IMR-90 (cell line): ENCODE measurements at regions not wholly inside any gene's neighbourhood (a gene's known extent, or its start where the extent isn't known, plus 50 kb on each side); places are given as distances from the start of the nearest gene placed in this dataset.

ENCODE experiments used
- ATAC-seq: fragments of 200-7000 bp; cut with Tn5 transposase; 2 replicates; pipeline ENCODE4 v1.9.1; 2020; ENCODE audit warnings: low read depth, mild to moderate bottlenecking, moderate library complexity
- BruUV-seq: library from RNA; stranded (reverse); fragments of 400-500 nt; replicated peaks from 2 replicates; lab custom pipeline; 2021; lab: Mats Ljungman, UMichigan
- CTCF ChIA-PET: fragments of 300-600 bp; formaldehyde crosslinking; extraction: SDS; loops from one replicate; lab custom pipeline; 2021; ENCODE audit warnings: antibody characterized with exemption; lab: Yijun Ruan, JAX
- POLR2A ChIA-PET: fragments of 300-600 bp; sonication (Branson Sonifier 250); formaldehyde crosslinking; loops from one replicate; lab custom pipeline; 2022; ENCODE audit warnings: antibody characterized with exemption; ENCODE audit not compliant: unreplicated experiment; lab: Charles Lee
- DNase-seq: peaks from one replicate; pipeline ENCODE4 v3.0.0; 2013
- H2AFZ ChIP-seq: replicated peaks from 2 replicates; pipeline ENCODE3; 2013; ENCODE audit warnings: low read length, mild to moderate bottlenecking; ENCODE audit not compliant: poor library complexity
- H2AK5ac ChIP-seq: 2 replicates; pipeline ENCODE4 v1.6.1; 2013; ENCODE audit warnings: low read depth, low read length, inconsistent platforms
- H2AK9ac ChIP-seq: replicated peaks from 2 replicates; pipeline ENCODE3; 2013; ENCODE audit warnings: mild to moderate bottlenecking, low read depth, low read length, moderate library complexity; ENCODE audit not compliant: poor library complexity
- H2BK120ac ChIP-seq: 2 replicates; pipeline ENCODE4 v1.6.1; 2013; ENCODE audit warnings: low read depth, low read length, inconsistent platforms
- H2BK15ac ChIP-seq: 3 replicates; pipeline ENCODE4 v1.6.1; 2013; ENCODE audit warnings: low read depth, low read length, inconsistent platforms
- H2BK20ac ChIP-seq: 2 replicates; pipeline ENCODE4 v1.6.1; 2013; ENCODE audit warnings: low read depth, mild to moderate bottlenecking, inconsistent platforms, low read length, moderate library complexity
- H2BK5ac ChIP-seq: 2 replicates; pipeline ENCODE4 v1.6.1; 2013; ENCODE audit warnings: mild to moderate bottlenecking, low read depth, low read length, inconsistent platforms; ENCODE audit not compliant: poor library complexity, severe bottlenecking
- H3K14ac ChIP-seq: replicated peaks from 2 replicates; pipeline ENCODE4 v1.6.1; 2013; ENCODE audit warnings: low read depth, low read length, inconsistent platforms
- H3K18ac ChIP-seq: 2 replicates; pipeline ENCODE4 v1.6.1; 2013; ENCODE audit warnings: low read depth, low read length, control low read depth
- H3K23ac ChIP-seq: 2 replicates; pipeline ENCODE4 v1.6.1; 2013; ENCODE audit warnings: low read depth, low read length, inconsistent platforms
- H3K27ac ChIP-seq: 2 replicates; pipeline ENCODE4 v1.5.1; 2013; ENCODE audit warnings: mild to moderate bottlenecking, control low read depth, low read length; ENCODE audit not compliant: insufficient read depth
- H3K27me3 ChIP-seq: 2 replicates; pipeline ENCODE4 v1.6.1; 2013; ENCODE audit warnings: low read length; ENCODE audit not compliant: control insufficient read depth, insufficient read depth
- H3K36me3 ChIP-seq: 2 replicates; pipeline ENCODE4 v1.6.1; 2013; ENCODE audit warnings: low read length, mixed read lengths; ENCODE audit not compliant: control insufficient read depth, insufficient read depth
- H3K4ac ChIP-seq: 2 replicates; pipeline ENCODE4 v1.6.1; 2013; ENCODE audit warnings: low read depth, low read length, inconsistent platforms
- H3K4me1 ChIP-seq: 2 replicates; pipeline ENCODE4 v1.6.1; 2013; ENCODE audit warnings: low read length, mixed read lengths; ENCODE audit not compliant: control insufficient read depth, insufficient read depth
- H3K4me2 ChIP-seq: 2 replicates; pipeline ENCODE4 v1.6.1; 2013; ENCODE audit warnings: low read depth, mild to moderate bottlenecking, control low read depth, low read length, moderate library complexity
- H3K4me3 ChIP-seq: 2 replicates; pipeline ENCODE4 v1.5.1; 2013; ENCODE audit warnings: low read depth, mild to moderate bottlenecking, control low read depth, low read length, moderate library complexity; ENCODE audit not compliant: insufficient read depth
- H3K56ac ChIP-seq: 2 replicates; pipeline ENCODE4 v1.6.1; 2013; ENCODE audit warnings: low read length, inconsistent platforms; ENCODE audit not compliant: insufficient read depth; ENCODE audit errors: extremely low read depth
- H3K79me1 ChIP-seq, 2 experiments: 2 replicates each; pipeline ENCODE4 v1.6.1; 2013; ENCODE audit warnings: low read length in 2 of 2, inconsistent platforms in 1 of 2, low read depth in 1 of 2
- H3K9ac ChIP-seq: 2 replicates; pipeline ENCODE4 v1.6.1; 2013; ENCODE audit warnings: low read depth, low read length, control low read depth
- H3K9me1 ChIP-seq: 2 replicates; pipeline ENCODE4 v1.6.1; 2013; ENCODE audit warnings: low read length, inconsistent platforms; ENCODE audit not compliant: insufficient read depth
- H3K9me3 ChIP-seq: 2 replicates; pipeline ENCODE4 v1.6.1; 2013; ENCODE audit warnings: low read length; ENCODE audit not compliant: control insufficient read depth, insufficient read depth
- H4K20me1 ChIP-seq: 2 replicates; pipeline ENCODE4 v1.6.1; 2013; ENCODE audit warnings: low read length, inconsistent platforms; ENCODE audit not compliant: insufficient read depth
- H4K5ac ChIP-seq: 2 replicates; pipeline ENCODE4 v1.6.1; 2013; ENCODE audit warnings: mild to moderate bottlenecking, low read depth, low read length, control low read depth
- H4K8ac ChIP-seq, 2 experiments: 2 replicates each; pipeline ENCODE4 v1.6.1; 2013; ENCODE audit warnings: low read depth in 2 of 2, low read length in 2 of 2, control low read depth in 1 of 2, inconsistent platforms in 1 of 2
- H4K91ac ChIP-seq: 2 replicates; pipeline ENCODE4 v1.6.1; 2013; ENCODE audit warnings: low read depth, low read length, inconsistent platforms; ENCODE audit not compliant: insufficient read depth
- BHLHE40 ChIP-seq: fragments of 150-350 bp; IDR thresholded peaks from 2 replicates; pipeline ENCODE4 v1.6.1; 2016; ENCODE audit warnings: mild to moderate bottlenecking, low read depth, low read length
- CEBPB ChIP-seq: IDR thresholded peaks from 2 replicates; pipeline ENCODE4 v1.6.1; 2012; ENCODE audit warnings: low read depth, low read length, improper control_type of control experiment
- CHD1 ChIP-seq: IDR thresholded peaks from 2 replicates; pipeline ENCODE4 v1.6.1; 2012; ENCODE audit warnings: low read depth, low read length, improper control_type of control experiment
- CTCF ChIP-seq: conservative IDR thresholded peaks from 2 replicates; pipeline ENCODE4 v1.5.1; 2012; ENCODE audit warnings: mild to moderate bottlenecking, low read depth, low read length, improper control_type of control experiment
- ELK1 ChIP-seq: fragments of 150-350 bp; IDR thresholded peaks from 2 replicates; pipeline ENCODE4 v1.6.1; 2016; ENCODE audit warnings: low read depth, mild to moderate bottlenecking, low read length, moderate library complexity, borderline replicate concordance
- FOS ChIP-seq: fragments of 150-350 bp; IDR thresholded peaks from 2 replicates; pipeline ENCODE4 v1.6.1; 2016; ENCODE audit warnings: low read depth, low read length
- MAFK ChIP-seq: IDR thresholded peaks from 2 replicates; pipeline ENCODE4 v1.6.1; 2012; ENCODE audit warnings: low read depth, low read length, improper control_type of control experiment
- MAZ ChIP-seq: IDR thresholded peaks from 2 replicates; pipeline ENCODE4 v1.6.1; 2012; ENCODE audit warnings: low read depth, mild to moderate bottlenecking, low read length, improper control_type of control experiment, moderate library complexity, borderline replicate concordance
- MXI1 ChIP-seq: IDR thresholded peaks from 2 replicates; pipeline ENCODE4 v1.6.1; 2012; ENCODE audit warnings: low read depth, mild to moderate bottlenecking, low read length, moderate library complexity, borderline replicate concordance
- NFE2L2 ChIP-seq: fragments of 150-350 bp; IDR thresholded peaks from 2 replicates; pipeline ENCODE4 v1.6.1; 2016; ENCODE audit warnings: low read depth, mild to moderate bottlenecking, low read length
- POLR2A ChIP-seq: IDR thresholded peaks from 2 replicates; pipeline ENCODE4 v1.6.1; 2012; ENCODE audit warnings: mild to moderate bottlenecking, low read depth, low read length
- RAD21 ChIP-seq: IDR thresholded peaks from 2 replicates; pipeline ENCODE4 v1.6.1; 2012; ENCODE audit warnings: low read length, improper control_type of control experiment
- RCOR1 ChIP-seq: IDR thresholded peaks from 2 replicates; pipeline ENCODE4 v1.6.1; 2012; ENCODE audit warnings: mild to moderate bottlenecking, low read length, improper control_type of control experiment; ENCODE audit not compliant: insufficient replicate concordance
- RFX5 ChIP-seq: IDR thresholded peaks from 2 replicates; pipeline ENCODE4 v1.8.0; 2012; ENCODE audit warnings: low read depth, mild to moderate bottlenecking, low read length, moderate library complexity
- SMC3 ChIP-seq: fragments of 150-350 bp; IDR thresholded peaks from 2 replicates; pipeline ENCODE4 v1.6.1; 2016; ENCODE audit warnings: low read depth, mild to moderate bottlenecking, antibody characterized with exemption, low read length, moderate library complexity
- USF2 ChIP-seq: fragments of 150-350 bp; IDR thresholded peaks from 2 replicates; pipeline ENCODE4 v1.6.1; 2017; ENCODE audit warnings: mild to moderate bottlenecking, antibody characterized with exemption, low read length, low read depth
- WGBS, 2 experiments: methylation state at CpG; one replicate each; pipeline versions ENCODE4 v1.1.5 to v1.1.7; 2013; ENCODE audit warnings: missing lambda C conversion rate in 2 of 2; ENCODE audit not compliant: insufficient read length in 1 of 2; ENCODE audit errors: extremely low coverage in 2 of 2; 5-methylcytosine and 5-hydroxymethylcytosine counted together
- dilution Hi-C: fragments of 300-500 bp; cut with HindIII; formaldehyde crosslinking; loops from one replicate; pipeline ENCODE4 v1.14.3; 2018; ENCODE audit warnings: low sequenced_read_pairs; ENCODE audit not compliant: unreplicated experiment
- in situ Hi-C: fragments of 300-500 bp; cut with MboI; formaldehyde crosslinking; loops from 3 replicates; pipeline ENCODE4 v1.14.3; 2019; ENCODE audit warnings: low sequenced_read_pairs, inconsistent platforms, mixed read lengths
- intact Hi-C: fragments of 100-400 bp; cut with micrococcal nuclease; formaldehyde crosslinking; loops from 2 replicates; pipeline ENCODE4 v1.10.0; 2022

GRCh38 chr5:30357371-30357770, 836.1 kb upstream of the CDH6 start:
- Histone ChIP-seq H3K14ac (no peak overlapping the region), H3K79me1 (no peaks in the 10 kb centered on the region), H2BK5ac (no peak overlapping the region), H2BK20ac (no peak overlapping the region), H3K4me3 (no peak overlapping the region), H2BK15ac (no peak overlapping the region), H3K56ac (no peak overlapping the region), H2AFZ (no peak overlapping the region), H3K27ac (no peak overlapping the region), H3K9ac (no peak overlapping the region), H2BK120ac (no peak overlapping the region), H4K5ac (no peak overlapping the region), H3K27me3 (no peaks in the 10 kb centered on the region), H2AK9ac (no peak overlapping the region), H4K8ac (no peak overlapping the region), H4K20me1 (no peaks in the 10 kb centered on the region), H3K9me1 (no peaks in the 10 kb centered on the region), H3K4me1 (no peaks in the 10 kb centered on the region), H3K4ac (no peak overlapping the region), H3K36me3 (no peaks in the 10 kb centered on the region), H3K9me3 (no peaks in the 10 kb centered on the region), H3K23ac (no peak overlapping the region), H3K18ac (no peak overlapping the region), H4K91ac (no peak overlapping the region), H2AK5ac (no peak overlapping the region), H3K4me2 (no peak overlapping the region)
- ATAC-seq (no peak), DNase-seq (no peak)
- ChIA-PET CTCF (no interaction called here), POLR2A (no interaction called here)
- dilution Hi-C loops: no loop called here
- no TSS peak for BruUV-seq
- in situ Hi-C loops: no loop called here
- no CpG with 5 or more reads among the region's 1 CpG for WGBS, 2 experiments
- intact Hi-C loops: no loop called here
- TF ChIP-seq ELK1: no peak
- no peak for TF ChIP-seq MAZ
- no peak for TF ChIP-seq RAD21
- TF ChIP-seq FOS: no peak
- TF ChIP-seq MXI1: no peak
- TF ChIP-seq USF2: no peak
- TF ChIP-seq RFX5: no peak
- TF ChIP-seq SMC3: no peak
- no peak for TF ChIP-seq NFE2L2
- no peak for TF ChIP-seq CEBPB
- no peak for TF ChIP-seq MAFK
- TF ChIP-seq CTCF: no peak
- TF ChIP-seq CHD1: no peak
- no peak for TF ChIP-seq RCOR1
- no peak for TF ChIP-seq POLR2A
- TF ChIP-seq BHLHE40: no peak
